H1 (cell line): ENCODE measurements at regions not wholly inside any gene's neighbourhood (a gene's known extent, or its start where the extent isn't known, plus 50 kb on each side); places are given as distances from the start of the nearest gene placed in this dataset.

Source experiments
- CTCF ChIA-PET: fragments of 300-600 bp; sonication (Branson Sonifier 250); formaldehyde crosslinking; loops from one replicate; lab custom pipeline; 2021; ENCODE audit not compliant: partially characterized antibody; lab: Charles Lee
- POLR2A ChIA-PET: fragments of 300-600 bp; sonication (Branson Sonifier 250); formaldehyde crosslinking; loops from one replicate; lab custom pipeline; 2021; ENCODE audit warnings: inconsistent platforms; ENCODE audit not compliant: partially characterized antibody; lab: Charles Lee
- DNase-seq, 2 experiments: peaks; one replicate each; pipeline versions ENCODE4 v3.0.0 to v3.0.0-alpha.2; 2010 to 2022; ENCODE audit warnings: low spot score in 2 of 2, low read depth in 1 of 2, mixed read lengths in 1 of 2
- FAIRE-seq: peaks from 2 replicates; lab custom pipeline; 2011; peaks lifted over from hg19 to GRCh38; lab: Jason Lieb, UNC
- H2AFZ ChIP-seq: 2 replicates; pipeline ENCODE4 v1.8.1; 2012; ENCODE audit warnings: low read length, inconsistent platforms
- H2AK5ac ChIP-seq: 2 replicates; pipeline ENCODE4 v1.6.1; 2013; ENCODE audit warnings: low read depth, low read length
- H2BK120ac ChIP-seq: replicated peaks from 2 replicates; pipeline ENCODE3; 2013; ENCODE audit warnings: low read depth, low read length, inconsistent platforms
- H2BK12ac ChIP-seq: 2 replicates; pipeline ENCODE4 v1.6.1; 2013; ENCODE audit warnings: low read depth, low read length
- H2BK15ac ChIP-seq: 2 replicates; pipeline ENCODE4 v1.6.1; 2013; ENCODE audit warnings: low read length
- H2BK20ac ChIP-seq: 2 replicates; pipeline ENCODE4 v1.6.1; 2013; ENCODE audit warnings: low read length
- H2BK5ac ChIP-seq: 2 replicates; pipeline ENCODE4 v1.6.1; 2013; ENCODE audit warnings: low read depth, low read length
- H3K14ac ChIP-seq: 2 replicates; pipeline ENCODE4 v1.6.1; 2013; ENCODE audit warnings: inconsistent platforms; ENCODE audit not compliant: insufficient read length
- H3K18ac ChIP-seq: 2 replicates; pipeline ENCODE4 v1.6.1; 2013; ENCODE audit warnings: low read length; ENCODE audit errors: extremely low read depth
- H3K23ac ChIP-seq: 2 replicates; pipeline ENCODE4 v1.6.1; 2013; ENCODE audit warnings: inconsistent platforms; ENCODE audit not compliant: insufficient read length
- H3K23me2 ChIP-seq: 2 replicates; pipeline ENCODE4 v1.6.1; 2013; ENCODE audit warnings: low read depth, low read length
- H3K27ac ChIP-seq: 2 replicates; pipeline ENCODE4 v1.6.1; 2011; ENCODE audit warnings: low read depth, low read length, inconsistent platforms
- H3K27me3 ChIP-seq, 4 experiments: replicated peaks in 1 of 4; 1 replicate in 1 of 4; 2 replicates in 3 of 4; pipeline versions ENCODE4 v1.6.1 to v1.8.1; 2011 to 2013; ENCODE audit warnings: low read length in 3 of 4, mild to moderate bottlenecking in 3 of 4, inconsistent platforms in 2 of 4, mixed read lengths in 2 of 4, moderate library complexity in 1 of 4; ENCODE audit not compliant: control insufficient read depth in 3 of 4, insufficient read depth in 3 of 4; ENCODE audit errors: extremely low read depth in 1 of 4
- H3K36me3 ChIP-seq, 4 experiments: 2 replicates each; pipeline versions ENCODE4 v1.6.1 to v1.8.1; 2011 to 2013; ENCODE audit warnings: mild to moderate bottlenecking in 4 of 4, low read length in 3 of 4, moderate library complexity in 2 of 4, control low read depth in 1 of 4, inconsistent platforms in 1 of 4; ENCODE audit not compliant: insufficient read depth in 4 of 4, control insufficient read depth in 2 of 4
- H3K4ac ChIP-seq: replicated peaks from 2 replicates; pipeline ENCODE3; 2013; ENCODE audit warnings: low read length, low read depth, mixed read lengths, inconsistent platforms; ENCODE audit not compliant: insufficient read length
- H3K4me1 ChIP-seq, 4 experiments: replicated peaks in 1 of 4; 1 replicate in 1 of 4; 2 replicates in 3 of 4; pipeline versions ENCODE4 v1.6.1 to v1.8.1; 2011 to 2013; ENCODE audit warnings: low read length in 3 of 4, inconsistent platforms in 2 of 4, mixed read lengths in 1 of 4; ENCODE audit not compliant: insufficient read depth in 4 of 4, control insufficient read depth in 3 of 4
- H3K4me2 ChIP-seq, 2 experiments: 2 replicates each; pipeline versions ENCODE4 v1.6.1 to v1.8.1; 2011 to 2013; ENCODE audit warnings: low read depth in 2 of 2, low read length in 2 of 2, control low read depth in 1 of 2, inconsistent platforms in 1 of 2, mild to moderate bottlenecking in 1 of 2; ENCODE audit not compliant: insufficient read depth in 1 of 2
- H3K4me3 ChIP-seq, 4 experiments: fragments of 200-600, 300-600 bp in 1 of 4; sonication (generic), shearing (Covaris generic), sonication (Bioruptor Twin) in 1 of 4; 2 replicates each; pipeline versions ENCODE4 v1.5.1 to v1.8.1; 2011 to 2016; ENCODE audit warnings: low read length in 4 of 4, low read depth in 3 of 4, control low read depth in 2 of 4, inconsistent platforms in 2 of 4, mild to moderate bottlenecking in 2 of 4, mixed read lengths in 1 of 4, moderate library complexity in 1 of 4; ENCODE audit not compliant: insufficient read depth in 2 of 4; ENCODE audit errors: extremely low read depth in 1 of 4
- H3K56ac ChIP-seq: replicated peaks from 2 replicates; pipeline ENCODE3; 2013; ENCODE audit warnings: low read depth, mild to moderate bottlenecking, mixed read lengths, low read length, inconsistent platforms; ENCODE audit not compliant: insufficient read length
- H3K79me1 ChIP-seq: 2 replicates; pipeline ENCODE4 v1.6.1; 2013; ENCODE audit warnings: low read depth, low read length, control low read depth
- H3K79me2 ChIP-seq, 2 experiments: 2 replicates each; pipeline versions ENCODE4 v1.6.1 to v1.8.1; 2012 to 2013; ENCODE audit warnings: low read length in 2 of 2, mild to moderate bottlenecking in 2 of 2, inconsistent platforms in 1 of 2; ENCODE audit not compliant: insufficient read depth in 2 of 2, control insufficient read depth in 1 of 2
- H3K9ac ChIP-seq, 4 experiments: replicated peaks in 1 of 4; 1 replicate in 1 of 4; 2 replicates in 3 of 4; pipeline versions ENCODE4 v1.6.1 to v1.8.1; 2011 to 2013; ENCODE audit warnings: low read depth in 3 of 4, low read length in 3 of 4, control low read depth in 2 of 4, mild to moderate bottlenecking in 2 of 4, moderate library complexity in 2 of 4, inconsistent platforms in 1 of 4; ENCODE audit errors: extremely low read depth in 1 of 4
- H3K9me3 ChIP-seq, 2 experiments: 2 replicates each; pipeline versions ENCODE4 v1.6.1 to v1.8.1; 2012 to 2013; ENCODE audit warnings: mild to moderate bottlenecking in 2 of 2, moderate library complexity in 2 of 2, control low read depth in 1 of 2, inconsistent platforms in 1 of 2, low read depth in 1 of 2, low read length in 1 of 2, mixed read lengths in 1 of 2; ENCODE audit not compliant: insufficient read depth in 2 of 2
- H4K20me1 ChIP-seq, 2 experiments: replicated peaks in 1 of 2; 2 replicates each; pipeline versions ENCODE3 to v1.8.1; 2011 to 2013; ENCODE audit warnings: inconsistent platforms in 2 of 2, low read length in 2 of 2, mild to moderate bottlenecking in 1 of 2; ENCODE audit not compliant: insufficient read depth in 2 of 2, control insufficient read depth in 1 of 2
- H4K5ac ChIP-seq: 2 replicates; pipeline ENCODE4 v1.6.1; 2013; ENCODE audit warnings: low read length, low read depth, mixed read lengths, inconsistent platforms; ENCODE audit not compliant: insufficient read length
- H4K8ac ChIP-seq: 2 replicates; pipeline ENCODE4 v1.8.0; 2013; ENCODE audit warnings: mild to moderate bottlenecking, moderate library complexity, low read length, inconsistent platforms; ENCODE audit not compliant: insufficient read depth; ENCODE audit errors: extremely low read depth
- H4K91ac ChIP-seq: replicated peaks from 2 replicates; pipeline ENCODE3; 2013; ENCODE audit warnings: low read length, mixed read lengths, inconsistent platforms; ENCODE audit not compliant: insufficient read length
- CREB1 ChIP-seq: IDR thresholded peaks from 2 replicates; pipeline ENCODE4 v1.6.1; 2012; ENCODE audit warnings: inconsistent platforms
- FOSL1 ChIP-seq: IDR thresholded peaks from 2 replicates; pipeline ENCODE4 v1.6.1; 2011; ENCODE audit warnings: mild to moderate bottlenecking, low read depth, low read length, moderate library complexity; ENCODE audit not compliant: insufficient read depth
- JUN ChIP-seq: IDR thresholded peaks from 2 replicates; pipeline ENCODE4 v1.6.1; 2011; ENCODE audit warnings: low read depth, mild to moderate bottlenecking, improper control_type of control experiment, low read length
- JUND ChIP-seq: IDR thresholded peaks from 2 replicates; pipeline ENCODE4 v1.6.1; 2011; ENCODE audit warnings: mild to moderate bottlenecking, improper control_type of control experiment, low read length
- RBBP5 ChIP-seq: IDR thresholded peaks from 2 replicates; pipeline ENCODE4 v1.7.1; 2012; ENCODE audit warnings: low read depth, mild to moderate bottlenecking, inconsistent platforms, low read length, moderate library complexity, borderline replicate concordance
- SP4 ChIP-seq: IDR thresholded peaks from 2 replicates; pipeline ENCODE4 v1.6.1; 2012; ENCODE audit warnings: low read length, inconsistent platforms
- TAF1 ChIP-seq: IDR thresholded peaks from 2 replicates; pipeline ENCODE4 v1.6.1; 2011; ENCODE audit warnings: mild to moderate bottlenecking, low read depth, low read length
- TBP ChIP-seq: IDR thresholded peaks from 2 replicates; pipeline ENCODE4 v1.6.1; 2011; ENCODE audit warnings: low read depth, low read length, improper control_type of control experiment
- WGBS, 2 experiments: shearing (Covaris generic) in 1 of 2; methylation state at CpG; one replicate each; pipeline versions ENCODE4 v1.1.6 to v1.1.7; 2013 to 2015; ENCODE audit warnings: low lambda C conversion rate in 2 of 2, mixed read lengths in 2 of 2, inconsistent platforms in 1 of 2, low coverage in 1 of 2, missing lambda C conversion rate in 1 of 2; ENCODE audit not compliant: insufficient replicate concordance in 2 of 2, insufficient coverage in 1 of 2, insufficient read length in 1 of 2; ENCODE audit errors: extremely low coverage in 1 of 2, missing lambda C conversion rate in 1 of 2; 5-methylcytosine and 5-hydroxymethylcytosine counted together

- H2BK5ac ChIP-seq: no peak overlapping the region
- H3K4me1 ChIP-seq: no peaks in the 10 kb centered on the region
- no peaks in the 10 kb centered on the region for H3K9me3 ChIP-seq
- H2AK5ac ChIP-seq: no peak overlapping the region
- H3K56ac ChIP-seq: no peak overlapping the region
- no peak overlapping the region for H3K14ac ChIP-seq
- FAIRE-seq (no peak), DNase-seq (no peak)
- H4K8ac ChIP-seq: no peak overlapping the region
- H3K27ac ChIP-seq: no peak overlapping the region
- no peak overlapping the region for H2BK20ac ChIP-seq
- POLR2A ChIA-PET: interaction anchor here (0.6 kb wide), 1 partner anchor 20 kb away, joined by 3 read pairs; no protein-coding TSS in a partner anchor
- no peak overlapping the region for H4K91ac ChIP-seq
- no peaks in the 10 kb centered on the region for H4K20me1 ChIP-seq
- H4K5ac ChIP-seq: no peak overlapping the region
- H2BK15ac ChIP-seq: no peak overlapping the region
- no peaks in the 10 kb centered on the region for H3K79me1 ChIP-seq
- no peak overlapping the region for H2AFZ ChIP-seq
- 86% methylated on average over 7 of the region's 7 CpGs; no CpG with 5 or more reads in 1 of the 2 experiments for whole genome bisulfite sequencing, 2 experiments
- CTCF ChIA-PET: no interaction called here
- H2BK12ac ChIP-seq: no peak overlapping the region
- H3K18ac ChIP-seq: no peak overlapping the region
- H3K36me3 ChIP-seq: no peaks in the 10 kb centered on the region
- TF ChIP-seq SP4 (no peak), CREB1 (no peak), FOSL1 (no peak), TAF1 (no peak), JUND (no peak), JUN (no peak), RBBP5 (no peak), TBP (no peak)
- TF ChIP-seq, all 59 proteins: peak for 0
- no peak overlapping the region for H3K4me3 ChIP-seq
- no peak overlapping the region for H3K4me2 ChIP-seq
- no peaks in the 10 kb centered on the region for H3K79me2 ChIP-seq
- H3K9ac ChIP-seq: no peak overlapping the region
- no peaks in the 10 kb centered on the region for H3K27me3 ChIP-seq
- H3K23me2 ChIP-seq: no peaks in the 10 kb centered on the region
- no peak overlapping the region for H3K4ac ChIP-seq
- H2BK120ac ChIP-seq: no peak overlapping the region
- H3K23ac ChIP-seq: no peak overlapping the region
Observed at GRCh38 chr10:10765017-10765416, 252.7 kb upstream of the CELF2 start.
